ENCODE measurements at regions not wholly inside any gene's neighbourhood (a gene's known extent, or its start where the extent isn't known, plus 50 kb on each side); places are given as distances from the start of the nearest gene placed in this dataset.

- TF ChIP-seq EP300 (IDR thresholded peaks at IDR 0.05; ENCODE audit: low read depth) = no peak
- TF ChIP-seq, protein P1, sequence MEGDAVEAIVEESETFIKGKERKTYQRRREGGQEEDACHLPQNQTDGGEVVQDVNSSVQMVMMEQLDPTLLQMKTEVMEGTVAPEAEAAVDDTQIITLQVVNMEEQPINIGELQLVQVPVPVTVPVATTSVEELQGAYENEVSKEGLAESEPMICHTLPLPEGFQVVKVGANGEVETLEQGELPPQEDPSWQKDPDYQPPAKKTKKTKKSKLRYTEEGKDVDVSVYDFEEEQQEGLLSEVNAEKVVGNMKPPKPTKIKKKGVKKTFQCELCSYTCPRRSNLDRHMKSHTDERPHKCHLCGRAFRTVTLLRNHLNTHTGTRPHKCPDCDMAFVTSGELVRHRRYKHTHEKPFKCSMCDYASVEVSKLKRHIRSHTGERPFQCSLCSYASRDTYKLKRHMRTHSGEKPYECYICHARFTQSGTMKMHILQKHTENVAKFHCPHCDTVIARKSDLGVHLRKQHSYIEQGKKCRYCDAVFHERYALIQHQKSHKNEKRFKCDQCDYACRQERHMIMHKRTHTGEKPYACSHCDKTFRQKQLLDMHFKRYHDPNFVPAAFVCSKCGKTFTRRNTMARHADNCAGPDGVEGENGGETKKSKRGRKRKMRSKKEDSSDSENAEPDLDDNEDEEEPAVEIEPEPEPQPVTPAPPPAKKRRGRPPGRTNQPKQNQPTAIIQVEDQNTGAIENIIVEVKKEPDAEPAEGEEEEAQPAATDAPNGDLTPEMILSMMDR (IDR thresholded peaks at IDR 0.05) = no peak
- no peak for TF ChIP-seq POLR2AphosphoS5 (IDR thresholded peaks at IDR 0.05)
Measured at GRCh38 chr4:166282081-166282770, 409.2 kb downstream of the TLL1 start.
